PFSK-1 (cell line): ENCODE measurements at regions not wholly inside any gene's neighbourhood (a gene's known extent, or its start where the extent isn't known, plus 50 kb on each side); places are given as distances from the start of the nearest gene placed in this dataset.

Experiments used
- FOXP2 ChIP-seq: optimal IDR thresholded peaks from 2 replicates; pipeline ENCODE3; 2011; ENCODE audit warnings: borderline replicate concordance, control low read depth, inconsistent platforms; ENCODE audit not compliant: insufficient read depth; ENCODE audit errors: extremely low read length, extremely low read depth
- POLR2AphosphoS5 ChIP-seq: IDR thresholded peaks from 2 replicates; pipeline ENCODE4 v1.6.1; 2012; ENCODE audit warnings: low read depth, mild to moderate bottlenecking, control low read depth, low read length, moderate library complexity
- SIN3A ChIP-seq: IDR thresholded peaks from 2 replicates; pipeline ENCODE4 v1.6.1; 2012; ENCODE audit warnings: mild to moderate bottlenecking, low read length, moderate library complexity, borderline replicate concordance; ENCODE audit not compliant: insufficient read depth
- TAF1 ChIP-seq: IDR thresholded peaks from 2 replicates; pipeline ENCODE4 v1.6.1; 2012; ENCODE audit warnings: low read length, control low read depth, borderline replicate concordance; ENCODE audit not compliant: insufficient read depth
- TF ChIP-seq, protein P1 (sequence below), 2 experiments: IDR thresholded peaks; 2 replicates each; pipeline versions ENCODE4 v1.6.1 to v1.8.0; 2011 to 2012; ENCODE audit warnings: low read depth in 2 of 2, low read length in 2 of 2, control low read depth in 1 of 2, inconsistent platforms in 1 of 2, mild to moderate bottlenecking in 1 of 2, moderate library complexity in 1 of 2; ENCODE audit not compliant: insufficient read depth in 1 of 2

GRCh38 chr2:219967247-219968245 lies 340.1 kb downstream of the SLC4A3 start:
- TF ChIP-seq POLR2AphosphoS5, result no peak
- TF ChIP-seq SIN3A, result no peak
- TF ChIP-seq, protein P1, sequence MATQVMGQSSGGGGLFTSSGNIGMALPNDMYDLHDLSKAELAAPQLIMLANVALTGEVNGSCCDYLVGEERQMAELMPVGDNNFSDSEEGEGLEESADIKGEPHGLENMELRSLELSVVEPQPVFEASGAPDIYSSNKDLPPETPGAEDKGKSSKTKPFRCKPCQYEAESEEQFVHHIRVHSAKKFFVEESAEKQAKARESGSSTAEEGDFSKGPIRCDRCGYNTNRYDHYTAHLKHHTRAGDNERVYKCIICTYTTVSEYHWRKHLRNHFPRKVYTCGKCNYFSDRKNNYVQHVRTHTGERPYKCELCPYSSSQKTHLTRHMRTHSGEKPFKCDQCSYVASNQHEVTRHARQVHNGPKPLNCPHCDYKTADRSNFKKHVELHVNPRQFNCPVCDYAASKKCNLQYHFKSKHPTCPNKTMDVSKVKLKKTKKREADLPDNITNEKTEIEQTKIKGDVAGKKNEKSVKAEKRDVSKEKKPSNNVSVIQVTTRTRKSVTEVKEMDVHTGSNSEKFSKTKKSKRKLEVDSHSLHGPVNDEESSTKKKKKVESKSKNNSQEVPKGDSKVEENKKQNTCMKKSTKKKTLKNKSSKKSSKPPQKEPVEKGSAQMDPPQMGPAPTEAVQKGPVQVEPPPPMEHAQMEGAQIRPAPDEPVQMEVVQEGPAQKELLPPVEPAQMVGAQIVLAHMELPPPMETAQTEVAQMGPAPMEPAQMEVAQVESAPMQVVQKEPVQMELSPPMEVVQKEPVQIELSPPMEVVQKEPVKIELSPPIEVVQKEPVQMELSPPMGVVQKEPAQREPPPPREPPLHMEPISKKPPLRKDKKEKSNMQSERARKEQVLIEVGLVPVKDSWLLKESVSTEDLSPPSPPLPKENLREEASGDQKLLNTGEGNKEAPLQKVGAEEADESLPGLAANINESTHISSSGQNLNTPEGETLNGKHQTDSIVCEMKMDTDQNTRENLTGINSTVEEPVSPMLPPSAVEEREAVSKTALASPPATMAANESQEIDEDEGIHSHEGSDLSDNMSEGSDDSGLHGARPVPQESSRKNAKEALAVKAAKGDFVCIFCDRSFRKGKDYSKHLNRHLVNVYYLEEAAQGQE (IDR thresholded peaks at IDR 0.05; ENCODE audit: insufficient read depth in 1 of 2, low read depth in 2 of 2, low read length in 2 of 2), result no peak
- no peak for TF ChIP-seq TAF1
- TF ChIP-seq FOXP2, result no peak

GRCh38 chr2:219968685-219969345 lies 341.4 kb downstream of the SLC4A3 start:
- TF ChIP-seq POLR2AphosphoS5 (no peak), TAF1 (no peak), SIN3A (no peak)
- TF ChIP-seq, protein P1 (IDR thresholded peaks at IDR 0.05; ENCODE audit: insufficient read depth in 1 of 2, low read depth in 2 of 2, low read length in 2 of 2), result no peak

DNA sequence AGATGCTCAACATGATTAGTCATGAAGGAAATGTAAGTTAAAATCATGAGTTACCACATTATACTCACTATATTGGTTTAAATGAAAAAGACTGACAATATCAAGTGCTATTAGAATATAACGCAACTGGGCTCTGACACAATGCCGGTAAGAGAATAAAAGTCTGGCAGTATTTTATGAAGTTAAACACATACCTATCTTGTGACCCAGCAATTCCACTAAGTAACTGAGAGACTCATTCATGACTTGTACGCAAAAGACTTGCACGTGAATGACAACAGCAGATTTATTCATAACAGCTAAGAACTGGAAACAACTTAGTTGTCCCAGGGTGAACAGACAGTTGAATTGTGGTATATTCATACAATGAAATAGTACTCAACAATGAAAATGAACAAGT lies 342.1 kb downstream of the SLC4A3 start:
- TF ChIP-seq POLR2AphosphoS5, result no peak
- TF ChIP-seq, protein P1 (IDR thresholded peaks at IDR 0.05; ENCODE audit: insufficient read depth in 1 of 2, low read depth in 2 of 2, low read length in 2 of 2), result no peak
- no peak for TF ChIP-seq TAF1

GRCh38 chr2:219973136-219973535 lies 345.7 kb downstream of the SLC4A3 start:
- TF ChIP-seq SIN3A, result no peak

- TF ChIP-seq TAF1 (no peak), POLR2AphosphoS5 (no peak), FOXP2 (no peak), SIN3A (no peak)
- TF ChIP-seq, protein P1 (IDR thresholded peaks at IDR 0.05; ENCODE audit: insufficient read depth in 1 of 2, low read depth in 2 of 2, low read length in 2 of 2), result no peak
Observed at GRCh38 chr2:219976871-219977270, 349.4 kb downstream of the SLC4A3 start.
